H9 (cell line): ENCODE measurements at regions not wholly inside any gene's neighbourhood (a gene's known extent, or its start where the extent isn't known, plus 50 kb on each side); places are given as distances from the start of the nearest gene placed in this dataset.
"Not testable (repeated sequence)": the region's sequence is repeated elsewhere in the genome, so short reads cannot be mapped to it uniquely, and the experiment has no call there.

ENCODE experiments used
- DNase-seq: peaks from one replicate; pipeline ENCODE4 v3.0.0-alpha.2; 2017
- H2AFZ ChIP-seq: one replicate; pipeline ENCODE4 v1.6.1; 2013; ENCODE audit warnings: mild to moderate bottlenecking, low read length, control low read depth, moderate library complexity
- H2AK5ac ChIP-seq: 2 replicates; pipeline ENCODE4 v1.6.1; 2013; ENCODE audit warnings: low read length, control low read depth, mixed read lengths; ENCODE audit not compliant: insufficient read length
- H2BK120ac ChIP-seq: one replicate; pipeline ENCODE4 v1.6.1; 2013; ENCODE audit warnings: low read depth, mild to moderate bottlenecking, low read length, control low read depth, inconsistent platforms; ENCODE audit not compliant: poor library complexity, severe bottlenecking
- H2BK12ac ChIP-seq: 2 replicates; pipeline ENCODE4 v1.6.1; 2013; ENCODE audit warnings: low read length, control low read depth, mixed read lengths, low read depth; ENCODE audit not compliant: insufficient read length
- H2BK15ac ChIP-seq: 2 replicates; pipeline ENCODE4 v1.6.1; 2013; ENCODE audit warnings: low read depth, low read length, control low read depth
- H2BK20ac ChIP-seq: one replicate; pipeline ENCODE4 v1.6.1; 2013; ENCODE audit warnings: low read depth, mild to moderate bottlenecking, low read length, control low read depth, inconsistent platforms; ENCODE audit not compliant: poor library complexity, severe bottlenecking
- H2BK5ac ChIP-seq: 2 replicates; pipeline ENCODE4 v1.6.1; 2013; ENCODE audit warnings: low read length, control low read depth, mixed read lengths; ENCODE audit not compliant: insufficient read length
- H3K14ac ChIP-seq: 2 replicates; pipeline ENCODE4 v1.6.1; 2013; ENCODE audit warnings: low read length, control low read depth; ENCODE audit not compliant: insufficient read depth
- H3K18ac ChIP-seq: 2 replicates; pipeline ENCODE4 v1.6.1; 2013; ENCODE audit warnings: low read depth, mild to moderate bottlenecking, mixed read lengths, low read length, control low read depth; ENCODE audit not compliant: insufficient read length
- H3K23ac ChIP-seq: 2 replicates; pipeline ENCODE4 v1.6.1; 2013; ENCODE audit warnings: low read length, control low read depth, mixed read lengths, low read depth; ENCODE audit not compliant: insufficient read length
- H3K23me2 ChIP-seq: 2 replicates; pipeline ENCODE4 v1.6.1; 2013; ENCODE audit warnings: low read depth, mild to moderate bottlenecking, mixed read lengths, low read length, control low read depth; ENCODE audit not compliant: insufficient read length, poor library complexity, severe bottlenecking
- H3K27ac ChIP-seq: 2 replicates; pipeline ENCODE4 v1.5.1; 2013; ENCODE audit warnings: low read length, control low read depth, mixed read lengths, low read depth; ENCODE audit not compliant: insufficient read length
- H3K27me3 ChIP-seq: 2 replicates; pipeline ENCODE4 v1.6.1; 2013; ENCODE audit warnings: low read length, control low read depth, inconsistent platforms; ENCODE audit not compliant: insufficient read depth
- H3K4ac ChIP-seq: 2 replicates; pipeline ENCODE4 v1.6.1; 2013; ENCODE audit warnings: low read depth, mild to moderate bottlenecking, control low read depth, inconsistent platforms, low read length, moderate library complexity
- H3K4me1 ChIP-seq: 2 replicates; pipeline ENCODE4 v1.6.1; 2013; ENCODE audit warnings: low read length, control low read depth, inconsistent platforms; ENCODE audit not compliant: insufficient read depth
- H3K4me2 ChIP-seq: 2 replicates; pipeline ENCODE4 v1.6.1; 2013; ENCODE audit warnings: low read length, control low read depth, mixed read lengths; ENCODE audit not compliant: insufficient read length, insufficient read depth
- H3K56ac ChIP-seq: 2 replicates; pipeline ENCODE4 v1.6.1; 2013; ENCODE audit warnings: low read depth, mild to moderate bottlenecking, mixed read lengths, low read length, control low read depth; ENCODE audit not compliant: insufficient read length
- H3K79me1 ChIP-seq: 2 replicates; pipeline ENCODE4 v1.6.1; 2013; ENCODE audit warnings: low read depth, mild to moderate bottlenecking, moderate library complexity, low read length, control low read depth, inconsistent platforms; ENCODE audit not compliant: insufficient read depth, poor library complexity, severe bottlenecking
- H3K79me2 ChIP-seq: 2 replicates; pipeline ENCODE4 v1.6.1; 2013; ENCODE audit warnings: low read length, control low read depth, inconsistent platforms; ENCODE audit not compliant: insufficient read depth
- H3K9ac ChIP-seq: 2 replicates; pipeline ENCODE4 v1.6.1; 2013; ENCODE audit warnings: low read length, control low read depth, mixed read lengths; ENCODE audit not compliant: insufficient read length; ENCODE audit errors: extremely low read depth
- H3K9me3 ChIP-seq: one replicate; pipeline ENCODE4 v1.6.1; 2013; ENCODE audit warnings: low read depth, low read length, inconsistent platforms; ENCODE audit not compliant: control insufficient read depth
- H3T11ph ChIP-seq: one replicate; pipeline ENCODE4 v1.6.1; 2013; ENCODE audit warnings: mild to moderate bottlenecking, low read length, control low read depth, inconsistent platforms
- H4K20me1 ChIP-seq: one replicate; pipeline ENCODE4 v1.6.1; 2013; ENCODE audit not compliant: control insufficient read depth, insufficient read length, insufficient read depth
- H4K5ac ChIP-seq: 2 replicates; pipeline ENCODE4 v1.6.1; 2013; ENCODE audit warnings: low read depth, mild to moderate bottlenecking, mixed read lengths, low read length, control low read depth; ENCODE audit not compliant: insufficient read length
- H4K8ac ChIP-seq: replicated peaks from 2 replicates; pipeline ENCODE4 v1.6.1; 2013; ENCODE audit warnings: low read length, control low read depth, mixed read lengths, low read depth; ENCODE audit not compliant: insufficient read length
- H4K91ac ChIP-seq: 2 replicates; pipeline ENCODE4 v1.6.1; 2013; ENCODE audit warnings: low read depth, mild to moderate bottlenecking, moderate library complexity, mixed read lengths, low read length, control low read depth; ENCODE audit not compliant: insufficient read length
- H3K27ac Mint-ChIP-seq, 3 experiments: 2 replicates in 2 of 3; 3 replicates in 1 of 3; pipeline ENCODE4 v1.8.0; 2020 to 2021; ENCODE audit warnings: mixed read lengths in 3 of 3, mild to moderate bottlenecking in 1 of 3, moderate library complexity in 1 of 3
- H3K27me3 Mint-ChIP-seq: 2 replicates; pipeline ENCODE4 v1.8.0; 2021; ENCODE audit warnings: low read depth, mild to moderate bottlenecking, moderate library complexity, mixed read lengths
- H3K36me3 Mint-ChIP-seq, 3 experiments: 2 replicates in 2 of 3; 3 replicates in 1 of 3; pipeline ENCODE4 v1.8.0; 2020 to 2021; ENCODE audit warnings: low read depth in 3 of 3, mixed read lengths in 3 of 3; ENCODE audit not compliant: insufficient read depth in 1 of 3
- H3K4me1 Mint-ChIP-seq, 2 experiments: 2 replicates each; pipeline ENCODE4 v1.8.0; 2020; ENCODE audit warnings: mixed read lengths in 2 of 2
- H3K4me3 Mint-ChIP-seq, 2 experiments: 2 replicates in 1 of 2; 3 replicates in 1 of 2; pipeline ENCODE4 v1.8.0; 2020 to 2021; ENCODE audit warnings: mild to moderate bottlenecking in 2 of 2, mixed read lengths in 2 of 2, moderate library complexity in 1 of 2
- H3K9me3 Mint-ChIP-seq, 2 experiments: 2 replicates in 1 of 2; 3 replicates in 1 of 2; pipeline ENCODE4 v1.8.0; 2020; ENCODE audit warnings: mild to moderate bottlenecking in 2 of 2, mixed read lengths in 2 of 2, moderate library complexity in 1 of 2
- WGBS: extraction: QIAGEN DNeasy Blood & Tissue Kit; methylation state at CpG from one replicate; pipeline ENCODE4 v1.1.7; 2013; ENCODE audit warnings: missing lambda C conversion rate, low lambda C conversion rate, mixed read lengths; ENCODE audit not compliant: insufficient read length; ENCODE audit errors: extremely low coverage; 5-methylcytosine and 5-hydroxymethylcytosine counted together

DNA sequence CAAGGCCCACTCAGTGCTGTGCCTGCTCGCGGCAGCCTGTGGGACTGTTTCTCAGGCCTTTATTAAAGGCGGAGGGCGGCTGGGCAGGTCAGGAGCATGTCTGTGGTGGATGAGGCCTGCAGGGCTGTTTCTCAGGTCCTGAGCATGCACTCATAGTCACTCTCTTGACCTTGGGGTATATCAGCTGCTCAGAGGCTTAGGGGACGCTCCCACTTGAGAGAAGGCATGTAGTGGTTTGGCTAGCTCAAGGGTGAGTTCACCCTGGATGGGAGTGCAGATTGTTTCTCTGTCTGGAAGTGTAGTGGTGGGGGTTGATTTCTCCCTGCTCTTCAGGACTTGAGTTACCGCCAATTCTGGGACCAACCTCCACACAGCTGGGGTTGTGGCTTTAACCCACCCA, 103.3 kb downstream of the THSD1 start:
- H3K9me3 ChIP-seq, H3K27me3 ChIP-seq, H3K14ac ChIP-seq, H4K8ac ChIP-seq, H3K4me2 ChIP-seq, H4K91ac ChIP-seq, H3K56ac ChIP-seq, H2AFZ ChIP-seq, H2AK5ac ChIP-seq, H3K27me3 Mint-ChIP-seq, H2BK20ac ChIP-seq, H3K79me1 ChIP-seq, H3K79me2 ChIP-seq, H2BK5ac ChIP-seq, H3K23me2 ChIP-seq, H4K5ac ChIP-seq, H3K4ac ChIP-seq, H3K4me1 Mint-ChIP-seq, H2BK12ac ChIP-seq, H3K4me1 ChIP-seq, H2BK15ac ChIP-seq, H3K27ac ChIP-seq, H3T11ph ChIP-seq, H3K23ac ChIP-seq, H4K20me1 ChIP-seq, H3K4me3 Mint-ChIP-seq, DNase-seq, H3K27ac Mint-ChIP-seq, H3K18ac ChIP-seq, H3K9ac ChIP-seq, H2BK120ac ChIP-seq, H3K36me3 Mint-ChIP-seq: not testable (repeated sequence)
- WGBS: no CpG with 5 or more reads among the region's 6 CpGs
- H3K9me3 Mint-ChIP-seq: peaks cover 8 to 13% of the 10 kb centered on the region in 2 experiments; a peak in 3 of 5 replicates

DNA sequence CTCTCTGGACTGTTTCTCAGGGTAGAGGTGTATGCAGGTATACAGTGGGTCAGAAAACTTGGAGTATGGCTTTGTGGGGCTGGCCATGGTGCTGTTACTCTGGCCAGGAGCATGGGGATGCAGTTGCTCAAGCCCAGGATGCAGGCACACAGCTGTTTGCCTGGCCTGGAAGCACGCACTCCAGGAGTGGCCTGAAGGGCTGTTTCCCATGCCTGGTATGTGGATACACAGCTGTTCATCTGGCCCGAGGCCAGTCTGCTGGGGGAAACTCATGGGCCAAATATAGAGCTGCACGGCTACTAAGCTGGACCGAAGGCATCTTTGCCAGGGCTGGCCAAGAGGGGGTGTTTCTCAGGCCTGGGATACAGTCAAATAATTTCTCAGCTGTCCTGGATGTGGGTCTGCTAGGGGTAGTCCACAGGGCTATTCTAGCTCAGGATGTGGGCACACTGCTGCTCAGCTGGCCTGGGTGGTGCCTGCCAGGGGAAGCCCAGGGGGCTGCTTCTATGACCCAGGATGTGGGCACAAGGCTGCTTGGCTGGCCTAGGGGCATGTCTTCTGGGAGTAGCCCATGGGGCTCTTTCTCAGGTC, 104.1 kb downstream of the THSD1 start:
- not testable (repeated sequence) for H3K23me2 ChIP-seq, H3K9me3 ChIP-seq, H3K18ac ChIP-seq, H3K27me3 Mint-ChIP-seq, H3K27ac Mint-ChIP-seq, H2BK15ac ChIP-seq, H3K27ac ChIP-seq, H3K23ac ChIP-seq, H2AFZ ChIP-seq, H3K79me1 ChIP-seq, H3K27me3 ChIP-seq, H2BK120ac ChIP-seq, DNase-seq, H3K9ac ChIP-seq, H4K5ac ChIP-seq, H3K36me3 Mint-ChIP-seq, H2BK12ac ChIP-seq, H2AK5ac ChIP-seq, H4K20me1 ChIP-seq, H2BK20ac ChIP-seq, H4K8ac ChIP-seq, H3T11ph ChIP-seq, H3K4me1 Mint-ChIP-seq, H3K79me2 ChIP-seq, H3K14ac ChIP-seq, H3K4me2 ChIP-seq, H2BK5ac ChIP-seq, H3K4me3 Mint-ChIP-seq, H3K4ac ChIP-seq, H3K4me1 ChIP-seq, H3K56ac ChIP-seq, H4K91ac ChIP-seq
- peaks cover 8 to 13% of the 10 kb centered on the region in 2 experiments; a peak in 3 of 5 replicates for H3K9me3 Mint-ChIP-seq
- no CpG with 5 or more reads among the region's 4 CpGs for WGBS
